ENCODE measurements at regions not wholly inside any gene's neighbourhood (a gene's known extent, or its start where the extent isn't known, plus 50 kb on each side); places are given as distances from the start of the nearest gene placed in this dataset.

DNA sequence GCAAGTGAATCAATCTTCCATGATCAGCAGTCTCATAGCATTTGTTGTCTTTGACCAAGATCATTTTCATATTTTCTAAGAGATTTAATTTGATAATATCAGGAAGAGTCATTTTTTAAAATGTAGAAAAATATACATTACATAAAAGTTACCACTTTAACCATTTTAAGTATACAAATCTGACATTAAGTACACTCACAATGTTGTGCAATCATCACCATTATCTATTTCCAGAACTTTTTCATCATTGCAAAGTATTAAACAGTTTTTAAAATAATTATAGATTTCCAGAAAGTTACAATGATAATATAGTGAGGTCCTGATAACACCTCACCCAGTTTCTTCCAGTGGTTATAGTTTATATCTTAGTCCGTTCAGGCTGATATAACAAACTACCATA is 222.5 kb upstream of the RHOBTB1 start:
- H4K20me1 ChIP-seq (ENCODE audit: control insufficient read depth, insufficient read depth, low read length, poor library complexity, severe bottlenecking), result no peaks in the 10 kb centered on the region
- H3K9ac ChIP-seq (ENCODE audit: low read length), result no peak overlapping the region
- no peaks in the 10 kb centered on the region for H3K27me3 ChIP-seq (replicated peaks in 1 of 4; ENCODE audit: control extremely low read depth in 1 of 4, control insufficient read depth in 3 of 4, insufficient read depth in 4 of 4, low read length in 3 of 4)
- Mint-ChIP-seq H3K4me1 (no peaks in the 10 kb centered on the region), H3K27me3 (peaks cover 9% of the 10 kb centered on the region), H3K9me3 (ENCODE audit: insufficient read depth) (no peaks in the 10 kb centered on the region), H3K27ac (no peak overlapping the region), H3K4me3 (no peak overlapping the region)
- no peak overlapping the region for H3K4me2 ChIP-seq (replicated peaks; ENCODE audit: low read depth, low read length, poor library complexity, severe bottlenecking)
- no peaks in the 10 kb centered on the region for H3K9me3 ChIP-seq (ENCODE audit: control extremely low read depth in 1 of 3, control insufficient read depth in 2 of 3, insufficient read depth in 1 of 3, low read length in 2 of 3)
- TF ChIP-seq EZH2 (IDR thresholded peaks at IDR 0.05; ENCODE audit: borderline replicate concordance, insufficient read depth, low read depth, low read length, poor library complexity, severe bottlenecking) (no peak), CTCF (IDR thresholded peaks at IDR 0.05) (no peak)
- H3K4me1 ChIP-seq (ENCODE audit: control insufficient read depth in 2 of 2, insufficient read depth in 2 of 2, low read length in 2 of 2), result no peaks in the 10 kb centered on the region
- H2AFZ ChIP-seq (ENCODE audit: insufficient read depth, low read depth, low read length, poor library complexity, severe bottlenecking), result no peak overlapping the region
- ATAC-seq (ENCODE audit: low read depth) (no peak), DNase-seq (no peak)
- intact Hi-C loops (cut with micrococcal nuclease), result no loop called here
- H3K4me3 ChIP-seq (ENCODE audit: control extremely low read depth in 1 of 5, extremely low read depth in 1 of 5, insufficient read depth in 1 of 5, low read depth in 2 of 5, low read length in 4 of 5), result no peak overlapping the region
- no peaks in the 10 kb centered on the region for H3K79me2 ChIP-seq (ENCODE audit: control insufficient read depth, insufficient read depth, low read length)
- H3K36me3 ChIP-seq (replicated peaks in 1 of 2; ENCODE audit: control extremely low read depth in 1 of 2, control insufficient read depth in 1 of 2, extremely low read depth in 1 of 2, insufficient read depth in 2 of 2, low read length in 1 of 2), result no peaks in the 10 kb centered on the region
- CTCF ChIA-PET, result no interaction called here
- WGBS (ENCODE audit: insufficient coverage), result no CpG with 5 or more reads among the region's 1 CpG
- H3K27ac ChIP-seq (ENCODE audit: low read length in 2 of 2), result no peak overlapping the region
- POLR2A ChIA-PET, result no interaction called here

DNA sequence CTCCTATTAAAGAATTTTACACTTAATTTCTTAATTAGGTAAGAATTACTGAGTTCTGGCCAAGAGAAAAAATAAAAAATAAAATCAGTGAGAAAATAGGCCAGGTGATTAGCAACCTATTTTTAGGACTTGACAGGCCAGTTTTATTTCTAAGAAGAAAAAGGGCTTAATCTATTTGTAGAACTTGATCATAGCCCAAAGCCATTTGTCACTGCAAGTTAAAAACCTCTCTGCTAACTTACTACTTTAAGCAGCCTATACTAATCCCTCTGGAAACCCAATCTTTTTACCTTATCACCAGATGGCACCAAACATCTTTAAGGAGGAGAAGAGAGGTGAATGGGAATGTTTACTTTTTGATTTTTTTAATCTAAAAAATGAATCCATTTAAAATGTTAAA is 222.1 kb upstream of the RHOBTB1 start:
- DNase-seq (no peak), ATAC-seq (ENCODE audit: low read depth) (no peak)
- no peak overlapping the region for H3K27ac Mint-ChIP-seq
- Histone ChIP-seq H3K36me3 (replicated peaks in 1 of 2; ENCODE audit: control extremely low read depth in 1 of 2, control insufficient read depth in 1 of 2, extremely low read depth in 1 of 2, insufficient read depth in 2 of 2, low read length in 1 of 2) (no peaks in the 10 kb centered on the region), H3K9me3 (ENCODE audit: control extremely low read depth in 1 of 3, control insufficient read depth in 2 of 3, insufficient read depth in 1 of 3, low read length in 2 of 3) (no peaks in the 10 kb centered on the region), H3K27ac (ENCODE audit: low read length in 2 of 2) (no peak overlapping the region), H3K4me2 (replicated peaks; ENCODE audit: low read depth, low read length, poor library complexity, severe bottlenecking) (no peak overlapping the region), H3K79me2 (ENCODE audit: control insufficient read depth, insufficient read depth, low read length) (no peaks in the 10 kb centered on the region), H3K27me3 (replicated peaks in 1 of 4; ENCODE audit: control extremely low read depth in 1 of 4, control insufficient read depth in 3 of 4, insufficient read depth in 4 of 4, low read length in 3 of 4) (no peaks in the 10 kb centered on the region), H4K20me1 (ENCODE audit: control insufficient read depth, insufficient read depth, low read length, poor library complexity, severe bottlenecking) (no peaks in the 10 kb centered on the region), H3K4me3 (ENCODE audit: control extremely low read depth in 1 of 5, extremely low read depth in 1 of 5, insufficient read depth in 1 of 5, low read depth in 2 of 5, low read length in 4 of 5) (no peak overlapping the region), H3K9ac (ENCODE audit: low read length) (no peak overlapping the region), H2AFZ (ENCODE audit: insufficient read depth, low read depth, low read length, poor library complexity, severe bottlenecking) (no peak overlapping the region), H3K4me1 (ENCODE audit: control insufficient read depth in 2 of 2, insufficient read depth in 2 of 2, low read length in 2 of 2) (no peaks in the 10 kb centered on the region)
- no peaks in the 10 kb centered on the region for H3K4me1 Mint-ChIP-seq
- no peaks in the 10 kb centered on the region for H3K9me3 Mint-ChIP-seq (ENCODE audit: insufficient read depth)
- POLR2A ChIA-PET, result no interaction called here
- H3K27me3 Mint-ChIP-seq, result peaks cover 9% of the 10 kb centered on the region
- no peak overlapping the region for H3K4me3 Mint-ChIP-seq
- intact Hi-C loops (cut with micrococcal nuclease), result no loop called here
- no peak for TF ChIP-seq CTCF (IDR thresholded peaks at IDR 0.05)
- no peak for TF ChIP-seq EZH2 (IDR thresholded peaks at IDR 0.05; ENCODE audit: borderline replicate concordance, insufficient read depth, low read depth, low read length, poor library complexity, severe bottlenecking)
- CTCF ChIA-PET, result no interaction called here

Measured in B cell (primary cell).